ENCODE measurements at regions not wholly inside any gene's neighbourhood (a gene's known extent, or its start where the extent isn't known, plus 50 kb on each side); places are given as distances from the start of the nearest gene placed in this dataset.

GRCh38 chr4:187235456-187236170, 512.0 kb upstream of the FAT1 start:
- TF ChIP-seq CTCF (IDR thresholded peaks at IDR 0.05; ENCODE audit: insufficient read depth, low read depth, low read length, missing control alignments) = no peak
- H3K4me3 ChIP-seq (ENCODE audit: low read length) = no peak overlapping the region
- peak; percentile 16 for DNase-seq (ENCODE audit: low read depth)

DNA sequence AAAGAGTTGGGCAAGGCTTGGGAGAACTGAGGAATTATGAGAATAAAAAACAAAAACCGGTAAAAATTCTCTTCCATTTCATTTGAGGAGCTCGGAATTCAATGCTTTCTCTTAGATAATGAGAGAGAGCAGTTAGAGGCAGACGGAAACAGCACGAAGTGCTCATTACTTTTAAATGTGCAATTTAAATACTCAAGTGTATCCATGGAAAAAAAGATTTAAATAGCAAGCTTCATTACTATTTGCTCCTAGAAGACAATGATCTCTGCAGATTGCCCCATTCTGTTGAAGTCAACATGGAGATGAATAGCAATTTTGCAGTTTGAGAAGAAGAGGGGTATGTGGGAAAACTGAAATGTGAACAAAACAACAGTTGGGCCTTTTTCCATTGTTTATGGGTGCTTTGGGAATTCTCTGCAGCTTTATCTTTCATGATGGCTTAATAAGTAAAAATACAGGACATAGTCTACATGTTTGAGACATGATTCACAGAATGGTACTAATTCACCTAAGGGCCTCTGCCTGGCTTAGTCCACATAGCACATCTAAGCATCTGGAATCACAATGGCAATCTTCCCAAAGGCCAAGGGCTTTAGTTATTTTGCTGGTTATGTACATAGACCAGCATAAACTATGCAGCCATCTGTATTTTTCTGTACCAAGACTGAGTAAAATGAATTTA, 512.7 kb upstream of the FAT1 start:
- H3K4me3 ChIP-seq (ENCODE audit: low read length) = no peak overlapping the region
- DNase-seq (ENCODE audit: low read depth) = peak; percentile 74
- no peak for TF ChIP-seq CTCF (IDR thresholded peaks at IDR 0.05; ENCODE audit: insufficient read depth, low read depth, low read length, missing control alignments)

DNA sequence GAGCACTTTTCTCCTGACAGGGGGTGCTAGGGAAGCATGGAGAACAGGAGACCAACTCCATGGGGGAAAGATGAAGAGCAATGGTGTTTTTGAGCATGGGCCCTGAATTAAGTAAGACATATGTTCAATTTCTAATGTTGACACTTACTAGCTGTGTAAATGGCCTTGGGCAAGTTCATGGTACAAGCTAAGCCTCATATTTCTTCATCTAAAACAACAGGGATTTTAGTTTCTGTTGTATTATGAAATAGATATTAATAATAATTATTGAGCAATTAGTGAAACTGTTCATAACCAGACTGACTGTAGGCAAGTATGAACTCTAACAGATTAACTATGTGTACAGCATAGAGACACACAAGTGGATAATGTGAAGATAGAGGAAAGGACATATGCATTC, 515.0 kb upstream of the FAT1 start:
- TF ChIP-seq CTCF (IDR thresholded peaks at IDR 0.05; ENCODE audit: insufficient read depth, low read depth, low read length, missing control alignments) = no peak
- peak; percentile 72 for DNase-seq (ENCODE audit: low read depth)

DNA sequence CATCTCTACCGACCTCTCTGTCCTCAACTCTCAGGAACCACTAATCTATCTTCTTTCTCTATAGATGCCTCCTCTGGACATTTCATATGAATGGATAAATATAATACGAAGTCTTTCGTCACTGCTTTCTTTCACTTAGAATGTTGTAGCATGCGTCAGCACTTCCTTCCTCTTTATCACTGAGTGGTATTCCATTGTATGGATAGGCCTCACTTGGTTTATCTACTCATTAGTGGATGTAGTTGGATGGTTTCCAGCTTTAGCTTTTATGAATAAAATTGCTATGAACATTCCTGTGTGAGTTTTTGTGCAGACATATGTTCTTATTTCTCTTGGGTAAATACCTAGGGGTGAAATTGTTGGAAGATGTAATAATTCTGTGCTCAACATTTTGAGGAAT, 528.2 kb upstream of the FAT1 start:
- H3K4me3 ChIP-seq (ENCODE audit: low read length) = no peak overlapping the region
- TF ChIP-seq CTCF (IDR thresholded peaks at IDR 0.05; ENCODE audit: insufficient read depth, low read depth, low read length, missing control alignments) = no peak
- peak; percentile 57 for DNase-seq (ENCODE audit: low read depth)

More for the DNA sequence above, 515.0 kb upstream of the FAT1 start:
- H3K4me3 ChIP-seq (ENCODE audit: low read length) = no peak overlapping the region

DNA sequence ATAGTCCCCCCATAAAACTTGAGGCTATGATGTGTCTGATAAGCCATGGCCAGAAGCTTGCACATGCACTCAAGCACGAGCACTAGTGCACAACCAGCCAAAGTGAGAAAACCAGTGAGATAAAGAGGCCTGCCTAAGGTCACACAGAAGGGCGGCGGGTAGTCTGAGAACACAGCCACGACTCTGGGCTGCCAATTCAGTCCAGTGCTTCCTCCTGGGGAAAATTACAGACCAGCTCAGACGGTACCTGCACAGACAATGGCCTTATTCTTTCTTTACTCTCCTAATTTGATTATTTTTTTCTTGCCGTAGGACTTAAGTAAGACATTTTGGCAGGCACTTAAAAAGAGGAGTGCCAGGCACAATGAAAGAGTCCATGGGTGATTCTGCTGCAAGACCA, 533.2 kb upstream of the FAT1 start:
- no peak for DNase-seq (ENCODE audit: low read depth)
- H3K4me3 ChIP-seq (ENCODE audit: low read length) = no peak overlapping the region
- TF ChIP-seq CTCF (IDR thresholded peaks at IDR 0.05; ENCODE audit: insufficient read depth, low read depth, low read length, missing control alignments) = no peak

GRCh38 chr4:187258651-187259401, 535.2 kb upstream of the FAT1 start:
- no peak for TF ChIP-seq CTCF (IDR thresholded peaks at IDR 0.05; ENCODE audit: insufficient read depth, low read depth, low read length, missing control alignments)

More at GRCh38 chr4:187258651-187259401, 535.2 kb upstream of the FAT1 start:
- no peak for DNase-seq (ENCODE audit: low read depth)
- H3K4me3 ChIP-seq (ENCODE audit: low read length) = no peak overlapping the region
